Trophoblast cell (in vitro differentiated cells and primary cell): ENCODE measurements at regions not wholly inside any gene's neighbourhood (a gene's known extent, or its start where the extent isn't known, plus 50 kb on each side); places are given as distances from the start of the nearest gene placed in this dataset.

Experiments used
- DNase-seq, 2 donors: peaks; one replicate each; pipeline ENCODE4 v3.0.0-alpha.2; 2016
- H2AFZ ChIP-seq: 2 replicates; pipeline ENCODE4 v1.6.1; 2013; ENCODE audit warnings: low read length, moderate library complexity, mild to moderate bottlenecking; ENCODE audit not compliant: insufficient read depth, poor library complexity
- H2AK5ac ChIP-seq: 2 replicates; pipeline ENCODE4 v1.6.1; 2013; ENCODE audit warnings: mild to moderate bottlenecking, low read length
- H2BK120ac ChIP-seq: 2 replicates; pipeline ENCODE4 v1.6.1; 2013; ENCODE audit warnings: low read length, mild to moderate bottlenecking, moderate library complexity; ENCODE audit not compliant: insufficient read depth, poor library complexity
- H2BK12ac ChIP-seq: 2 replicates; pipeline ENCODE4 v1.6.1; 2013; ENCODE audit warnings: mild to moderate bottlenecking, low read length, moderate library complexity
- H2BK5ac ChIP-seq: 2 replicates; pipeline ENCODE4 v1.6.1; 2013; ENCODE audit warnings: low read length, low read depth, moderate library complexity, mild to moderate bottlenecking; ENCODE audit not compliant: poor library complexity
- H3K14ac ChIP-seq: 2 replicates; pipeline ENCODE4 v1.6.1; 2013; ENCODE audit warnings: mild to moderate bottlenecking, low read length
- H3K18ac ChIP-seq: 2 replicates; pipeline ENCODE4 v1.6.1; 2013; ENCODE audit warnings: mild to moderate bottlenecking, low read length
- H3K23ac ChIP-seq: 2 replicates; pipeline ENCODE4 v1.6.1; 2013; ENCODE audit warnings: low read length
- H3K27ac ChIP-seq: 2 replicates; pipeline ENCODE4 v1.5.1; 2013; ENCODE audit warnings: low read depth, mild to moderate bottlenecking, inconsistent platforms, low read length, moderate library complexity
- H3K27me3 ChIP-seq: 2 replicates; pipeline ENCODE4 v1.6.1; 2013; ENCODE audit warnings: inconsistent platforms, mild to moderate bottlenecking, low read length, moderate library complexity; ENCODE audit not compliant: insufficient read depth
- H3K36me3 ChIP-seq, 2 experiments: 1 replicate in 1 of 2; 2 replicates in 1 of 2; pipeline ENCODE4 v1.6.1; 2013; ENCODE audit warnings: low read length in 2 of 2, mild to moderate bottlenecking in 2 of 2, moderate library complexity in 1 of 2; ENCODE audit not compliant: insufficient read depth in 2 of 2, control insufficient read depth in 1 of 2
- H3K4ac ChIP-seq: 2 replicates; pipeline ENCODE4 v1.6.1; 2013; ENCODE audit warnings: low read depth, mild to moderate bottlenecking, low read length, moderate library complexity
- H3K4me1 ChIP-seq, 2 experiments: 1 replicate in 1 of 2; 2 replicates in 1 of 2; pipeline ENCODE4 v1.6.1; 2013; ENCODE audit warnings: low read length in 2 of 2, mild to moderate bottlenecking in 2 of 2, moderate library complexity in 1 of 2; ENCODE audit not compliant: insufficient read depth in 2 of 2, control insufficient read depth in 1 of 2
- H3K4me2 ChIP-seq: 2 replicates; pipeline ENCODE4 v1.6.1; 2013; ENCODE audit warnings: inconsistent platforms, mild to moderate bottlenecking, low read length, moderate library complexity
- H3K4me3 ChIP-seq: 2 replicates; pipeline ENCODE4 v1.5.1; 2013; ENCODE audit warnings: mild to moderate bottlenecking, low read depth, low read length, inconsistent platforms
- H3K79me1 ChIP-seq: one replicate; pipeline ENCODE4 v1.6.1; 2013; ENCODE audit warnings: low read length
- H3K79me2 ChIP-seq: 2 replicates; pipeline ENCODE4 v1.6.1; 2013; ENCODE audit warnings: low read length, mild to moderate bottlenecking; ENCODE audit not compliant: control insufficient read depth, insufficient read depth, poor library complexity
- H3K9ac ChIP-seq: 2 replicates; pipeline ENCODE4 v1.6.1; 2013; ENCODE audit warnings: mild to moderate bottlenecking, low read length
- H3K9me3 ChIP-seq: 2 replicates; pipeline ENCODE4 v1.6.1; 2013; ENCODE audit warnings: low read depth, mild to moderate bottlenecking, control low read depth, inconsistent platforms, low read length; ENCODE audit not compliant: insufficient read depth
- H4K12ac ChIP-seq: 2 replicates; pipeline ENCODE4 v1.6.1; 2013; ENCODE audit warnings: low read depth, mild to moderate bottlenecking, low read length, moderate library complexity
- H4K8ac ChIP-seq: 2 replicates; pipeline ENCODE4 v1.6.1; 2013; ENCODE audit warnings: low read depth, mild to moderate bottlenecking, low read length, moderate library complexity
- H4K91ac ChIP-seq: one replicate; pipeline ENCODE4 v1.6.1; 2013; ENCODE audit warnings: low read depth, mild to moderate bottlenecking, low read length, moderate library complexity
- WGBS: extraction: QIAGEN DNeasy Blood & Tissue Kit; methylation state at CpG from one replicate; pipeline ENCODE4 v1.1.7; 2013; ENCODE audit warnings: missing lambda C conversion rate; ENCODE audit not compliant: insufficient read length, insufficient coverage; ENCODE audit errors: extremely low coverage; 5-methylcytosine and 5-hydroxymethylcytosine counted together

GRCh38 chr13:44298314-44298713 is 75.3 kb upstream of the SERP2 start:
- Histone ChIP-seq H3K36me3 (no peaks in the 10 kb centered on the region), H2AK5ac (no peak overlapping the region), H3K18ac (no peak overlapping the region), H3K4me3 (no peak overlapping the region), H2BK120ac (no peak overlapping the region), H4K91ac (no peak overlapping the region), H3K23ac (no peak overlapping the region), H3K4me2 (no peak overlapping the region), H2BK5ac (no peak overlapping the region), H4K8ac (no peak overlapping the region), H2AFZ (no peak overlapping the region), H3K27ac (no peak overlapping the region), H3K27me3 (no peaks in the 10 kb centered on the region), H4K12ac (no peak overlapping the region), H3K79me2 (no peaks in the 10 kb centered on the region), H3K4ac (no peak overlapping the region), H3K4me1 (no peaks in the 10 kb centered on the region), H3K79me1 (no peaks in the 10 kb centered on the region), H3K9me3 (no peaks in the 10 kb centered on the region), H3K9ac (no peak overlapping the region), H2BK12ac (no peak overlapping the region), H3K14ac (no peak overlapping the region)
- peak in 1 of 2 donors; percentile 59 for DNase-seq
- WGBS, result no CpG with 5 or more reads among the region's 1 CpG

- H3K4me3 ChIP-seq, result no peak overlapping the region
- WGBS, result no CpG with 5 or more reads among the region's 5 CpGs
- H3K9ac ChIP-seq, result no peak overlapping the region
- H2AFZ ChIP-seq, result no peak overlapping the region
- H3K4me2 ChIP-seq, result no peak overlapping the region
- H2BK120ac ChIP-seq, result no peak overlapping the region
- H3K36me3 ChIP-seq, result no peaks in the 10 kb centered on the region
- H3K9me3 ChIP-seq, result no peaks in the 10 kb centered on the region
- no peak overlapping the region for H2BK12ac ChIP-seq
- H3K79me2 ChIP-seq, result no peaks in the 10 kb centered on the region
- H3K4ac ChIP-seq, result no peak overlapping the region
- H3K14ac ChIP-seq, result no peak overlapping the region
- H3K4me1 ChIP-seq, result no peaks in the 10 kb centered on the region
- H3K23ac ChIP-seq, result no peak overlapping the region
- H2BK5ac ChIP-seq, result no peak overlapping the region
- DNase-seq, result no peak
- no peak overlapping the region for H4K12ac ChIP-seq
- H3K27me3 ChIP-seq, result no peaks in the 10 kb centered on the region
- H4K91ac ChIP-seq, result no peak overlapping the region
- no peak overlapping the region for H3K18ac ChIP-seq
- no peak overlapping the region for H3K27ac ChIP-seq
- H4K8ac ChIP-seq, result no peak overlapping the region
- H3K79me1 ChIP-seq, result no peaks in the 10 kb centered on the region
- no peak overlapping the region for H2AK5ac ChIP-seq
Observed at GRCh38 chr13:44299152-44299943, 74.3 kb upstream of the SERP2 start.

GRCh38 chr13:44300895-44301638 is 72.6 kb upstream of the SERP2 start:
- Histone ChIP-seq H3K4me3 (no peak overlapping the region), H3K27me3 (no peaks in the 10 kb centered on the region), H2BK120ac (no peak overlapping the region), H3K14ac (no peak overlapping the region), H3K23ac (no peak overlapping the region), H3K9me3 (no peaks in the 10 kb centered on the region), H3K4ac (no peak overlapping the region), H4K8ac (no peak overlapping the region), H2BK5ac (no peak overlapping the region), H2BK12ac (no peak overlapping the region), H3K27ac (no peak overlapping the region), H3K4me2 (no peak overlapping the region), H3K18ac (no peak overlapping the region), H4K91ac (no peak overlapping the region), H4K12ac (no peak overlapping the region), H3K79me2 (no peaks in the 10 kb centered on the region), H3K9ac (no peak overlapping the region), H3K4me1 (peaks cover 2 to 3% of the 10 kb centered on the region in 2 experiments), H2AFZ (no peak overlapping the region), H3K36me3 (no peaks in the 10 kb centered on the region), H3K79me1 (no peaks in the 10 kb centered on the region), H2AK5ac (no peak overlapping the region)
- DNase-seq, result peak; percentile 72 to 75
- no CpG with 5 or more reads among the region's 9 CpGs for WGBS

GRCh38 chr13:44301639-44302015 is 72.0 kb upstream of the SERP2 start:
- Histone ChIP-seq H2AFZ (no peak overlapping the region), H3K27ac (no peak overlapping the region), H3K4ac (no peak overlapping the region), H3K79me1 (no peaks in the 10 kb centered on the region), H3K79me2 (no peaks in the 10 kb centered on the region), H4K8ac (no peak overlapping the region), H2BK120ac (no peak overlapping the region), H3K4me1 (peaks cover 8% of the 10 kb centered on the region in 2 experiments), H3K36me3 (no peaks in the 10 kb centered on the region), H2BK12ac (no peak overlapping the region), H2BK5ac (no peak overlapping the region), H3K23ac (no peak overlapping the region), H4K12ac (no peak overlapping the region), H3K27me3 (no peaks in the 10 kb centered on the region), H3K14ac (no peak overlapping the region), H3K4me2 (no peak overlapping the region), H4K91ac (no peak overlapping the region), H3K18ac (no peak overlapping the region), H2AK5ac (no peak overlapping the region), H3K9me3 (no peaks in the 10 kb centered on the region), H3K9ac (no peak overlapping the region), H3K4me3 (no peak overlapping the region)
- no peak for DNase-seq
- WGBS, result no CpG with 5 or more reads among the region's 4 CpGs
